ENCODE measurements at regions not wholly inside any gene's neighbourhood (a gene's known extent, or its start where the extent isn't known, plus 50 kb on each side); places are given as distances from the start of the nearest gene placed in this dataset.
A peak's percentile ranks its signal among the peaks of the same experiment; 100 is the strongest.

DNA sequence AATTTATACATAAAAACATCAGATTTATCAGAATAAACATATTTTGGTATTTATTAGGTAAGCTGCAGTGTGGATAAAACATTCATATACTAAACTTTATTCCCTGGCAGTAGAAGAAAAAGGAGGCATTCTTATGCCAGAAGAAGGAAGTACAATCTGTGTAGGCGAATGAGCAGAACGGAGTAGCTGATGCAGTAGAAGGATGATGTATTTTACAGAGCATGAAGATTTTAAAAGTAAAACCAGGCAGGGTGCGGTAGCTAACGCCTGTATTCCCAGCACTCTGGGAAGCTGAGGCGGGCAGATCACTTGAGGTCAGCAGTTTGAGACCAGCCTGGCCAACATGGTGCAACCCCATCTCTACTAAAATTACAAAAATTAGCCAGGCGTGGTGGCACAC is 294.9 kb upstream of the MKLN1 start:
- no peak overlapping the region for H3K4me3 ChIP-seq (ENCODE audit: low read depth, low read length)
- no peaks in the 10 kb centered on the region for H3K4me1 ChIP-seq (ENCODE audit: control insufficient read depth, insufficient read depth, low read length)
- TF ChIP-seq ZNF843 (tag by site-specific recombination; IDR thresholded peaks at IDR 0.05) = no peak
- TF ChIP-seq, protein P1, sequence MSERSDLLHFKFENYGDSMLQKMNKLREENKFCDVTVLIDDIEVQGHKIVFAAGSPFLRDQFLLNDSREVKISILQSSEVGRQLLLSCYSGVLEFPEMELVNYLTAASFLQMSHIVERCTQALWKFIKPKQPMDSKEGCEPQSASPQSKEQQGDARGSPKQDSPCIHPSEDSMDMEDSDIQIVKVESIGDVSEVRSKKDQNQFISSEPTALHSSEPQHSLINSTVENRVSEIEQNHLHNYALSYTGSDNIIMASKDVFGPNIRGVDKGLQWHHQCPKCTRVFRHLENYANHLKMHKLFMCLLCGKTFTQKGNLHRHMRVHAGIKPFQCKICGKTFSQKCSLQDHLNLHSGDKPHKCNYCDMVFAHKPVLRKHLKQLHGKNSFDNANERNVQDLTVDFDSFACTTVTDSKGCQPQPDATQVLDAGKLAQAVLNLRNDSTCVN (tag by site-specific recombination; optimal IDR thresholded peaks at IDR 0.05) = no peak
- no peak for TF ChIP-seq ZNF138 (tag by site-specific recombination; IDR thresholded peaks at IDR 0.05; ENCODE audit: borderline replicate concordance)
- TF ChIP-seq, protein P2, sequence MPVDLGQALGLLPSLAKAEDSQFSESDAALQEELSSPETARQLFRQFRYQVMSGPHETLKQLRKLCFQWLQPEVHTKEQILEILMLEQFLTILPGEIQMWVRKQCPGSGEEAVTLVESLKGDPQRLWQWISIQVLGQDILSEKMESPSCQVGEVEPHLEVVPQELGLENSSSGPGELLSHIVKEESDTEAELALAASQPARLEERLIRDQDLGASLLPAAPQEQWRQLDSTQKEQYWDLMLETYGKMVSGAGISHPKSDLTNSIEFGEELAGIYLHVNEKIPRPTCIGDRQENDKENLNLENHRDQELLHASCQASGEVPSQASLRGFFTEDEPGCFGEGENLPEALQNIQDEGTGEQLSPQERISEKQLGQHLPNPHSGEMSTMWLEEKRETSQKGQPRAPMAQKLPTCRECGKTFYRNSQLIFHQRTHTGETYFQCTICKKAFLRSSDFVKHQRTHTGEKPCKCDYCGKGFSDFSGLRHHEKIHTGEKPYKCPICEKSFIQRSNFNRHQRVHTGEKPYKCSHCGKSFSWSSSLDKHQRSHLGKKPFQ (tag by site-specific recombination; IDR thresholded peaks at IDR 0.05) = no peak
- TF ChIP-seq OVOL3 (tag by site-specific recombination; IDR thresholded peaks at IDR 0.05) = no peak
- no peak for TF ChIP-seq ZNF776 (tag by site-specific recombination; IDR thresholded peaks at IDR 0.05; ENCODE audit: borderline replicate concordance)
- TF ChIP-seq ZNF394 (tag by site-specific recombination; IDR thresholded peaks at IDR 0.05; ENCODE audit: borderline replicate concordance) = no peak
- TF ChIP-seq ZNF530 (tag by site-specific recombination; IDR thresholded peaks at IDR 0.05; ENCODE audit: low read depth) = no peak
- TF ChIP-seq ZNF112 (tag by site-specific recombination; IDR thresholded peaks at IDR 0.05) = no peak
- no peak for TF ChIP-seq ZNF221 (tag by site-specific recombination; IDR thresholded peaks at IDR 0.05; ENCODE audit: borderline replicate concordance)
- no peak for TF ChIP-seq MZF1 (tag by site-specific recombination; IDR thresholded peaks at IDR 0.05; ENCODE audit: borderline replicate concordance)
- no peak for TF ChIP-seq KLF10 (tag by site-specific recombination; IDR thresholded peaks at IDR 0.05)
- TF ChIP-seq, protein P3, sequence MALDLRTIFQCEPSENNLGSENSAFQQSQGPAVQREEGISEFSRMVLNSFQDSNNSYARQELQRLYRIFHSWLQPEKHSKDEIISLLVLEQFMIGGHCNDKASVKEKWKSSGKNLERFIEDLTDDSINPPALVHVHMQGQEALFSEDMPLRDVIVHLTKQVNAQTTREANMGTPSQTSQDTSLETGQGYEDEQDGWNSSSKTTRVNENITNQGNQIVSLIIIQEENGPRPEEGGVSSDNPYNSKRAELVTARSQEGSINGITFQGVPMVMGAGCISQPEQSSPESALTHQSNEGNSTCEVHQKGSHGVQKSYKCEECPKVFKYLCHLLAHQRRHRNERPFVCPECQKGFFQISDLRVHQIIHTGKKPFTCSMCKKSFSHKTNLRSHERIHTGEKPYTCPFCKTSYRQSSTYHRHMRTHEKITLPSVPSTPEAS (tag by site-specific recombination; IDR thresholded peaks at IDR 0.05) = no peak
- TF ChIP-seq ZNF571 (tag by site-specific recombination; IDR thresholded peaks at IDR 0.05) = no peak
- TF ChIP-seq, protein P4, sequence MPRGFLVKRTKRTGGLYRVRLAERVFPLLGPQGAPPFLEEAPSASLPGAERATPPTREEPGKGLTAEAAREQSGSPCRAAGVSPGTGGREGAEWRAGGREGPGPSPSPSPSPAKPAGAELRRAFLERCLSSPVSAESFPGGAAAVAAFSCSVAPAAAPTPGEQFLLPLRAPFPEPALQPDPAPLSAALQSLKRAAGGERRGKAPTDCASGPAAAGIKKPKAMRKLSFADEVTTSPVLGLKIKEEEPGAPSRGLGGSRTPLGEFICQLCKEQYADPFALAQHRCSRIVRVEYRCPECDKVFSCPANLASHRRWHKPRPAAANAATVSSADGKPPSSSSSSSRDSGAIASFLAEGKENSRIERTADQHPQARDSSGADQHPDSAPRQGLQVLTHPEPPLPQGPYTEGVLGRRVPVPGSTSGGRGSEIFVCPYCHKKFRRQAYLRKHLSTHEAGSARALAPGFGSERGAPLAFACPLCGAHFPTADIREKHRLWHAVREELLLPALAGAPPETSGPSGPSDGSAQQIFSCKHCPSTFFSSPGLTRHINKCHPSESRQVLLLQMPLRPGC (tag by site-specific recombination; IDR thresholded peaks at IDR 0.05) = no peak
- TF ChIP-seq ZNF701 (tag by site-specific recombination; IDR thresholded peaks at IDR 0.05) = no peak
- no peak for TF ChIP-seq ZNF768 (tag by site-specific recombination; IDR thresholded peaks at IDR 0.05)
- TF ChIP-seq ZNF366 (tag by site-specific recombination; conservative IDR thresholded peaks at IDR 0.05) = no peak
- CTCF ChIA-PET = interaction anchor here (0.6 to 1.6 kb wide), 3 partner anchors 36 to 157 kb away, joined by 3 to 4 read pairs (median 3); no protein-coding TSS in a partner anchor
- no peak overlapping the region for H3K27ac ChIP-seq (ENCODE audit: extremely low read depth, low read depth, low read length)
- H3K9me3 ChIP-seq (ENCODE audit: control insufficient read depth, insufficient read depth, low read depth, low read length) = no peaks in the 10 kb centered on the region
- H3K36me3 ChIP-seq (ENCODE audit: control insufficient read depth in 2 of 2, insufficient read depth in 1 of 2, low read length in 2 of 2) = no peaks in the 10 kb centered on the region; a peak in 1 of 3 replicates
- POLR2A ChIA-PET = no interaction called here

DNA sequence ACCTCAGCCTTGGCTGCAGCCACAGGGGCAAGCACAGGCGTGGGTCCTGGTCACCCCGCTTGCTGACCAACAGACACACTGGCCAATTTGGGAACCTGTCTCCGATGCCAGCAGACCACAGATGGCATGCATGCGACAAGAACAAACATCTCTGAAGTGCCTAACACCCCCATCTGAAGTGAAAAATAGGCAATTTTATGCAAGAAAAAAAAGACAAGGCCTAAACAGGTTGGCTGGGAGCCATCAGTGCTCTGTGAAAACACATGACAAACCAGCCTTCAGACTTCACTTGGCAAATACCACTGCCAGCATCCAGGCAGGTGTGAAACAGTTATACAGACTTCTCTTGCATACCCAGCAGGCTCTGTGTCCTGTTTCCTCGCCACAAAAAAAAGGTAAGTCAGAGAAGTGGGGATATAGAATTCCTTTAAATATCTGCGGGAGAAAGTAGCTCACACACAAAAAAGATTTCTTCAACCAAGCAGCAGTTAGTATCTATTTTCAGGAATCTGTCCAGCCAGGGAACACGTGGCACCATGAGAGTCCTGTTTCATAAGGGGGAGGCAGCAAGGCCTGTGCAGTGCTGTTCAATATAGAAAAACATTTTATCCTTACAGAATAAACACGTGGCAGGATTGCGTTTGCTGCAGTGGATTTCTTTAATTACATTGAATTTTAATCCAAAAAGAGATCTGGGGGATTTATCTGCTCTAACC is 293.4 kb upstream of the MKLN1 start:
- TF ChIP-seq, protein P5, sequence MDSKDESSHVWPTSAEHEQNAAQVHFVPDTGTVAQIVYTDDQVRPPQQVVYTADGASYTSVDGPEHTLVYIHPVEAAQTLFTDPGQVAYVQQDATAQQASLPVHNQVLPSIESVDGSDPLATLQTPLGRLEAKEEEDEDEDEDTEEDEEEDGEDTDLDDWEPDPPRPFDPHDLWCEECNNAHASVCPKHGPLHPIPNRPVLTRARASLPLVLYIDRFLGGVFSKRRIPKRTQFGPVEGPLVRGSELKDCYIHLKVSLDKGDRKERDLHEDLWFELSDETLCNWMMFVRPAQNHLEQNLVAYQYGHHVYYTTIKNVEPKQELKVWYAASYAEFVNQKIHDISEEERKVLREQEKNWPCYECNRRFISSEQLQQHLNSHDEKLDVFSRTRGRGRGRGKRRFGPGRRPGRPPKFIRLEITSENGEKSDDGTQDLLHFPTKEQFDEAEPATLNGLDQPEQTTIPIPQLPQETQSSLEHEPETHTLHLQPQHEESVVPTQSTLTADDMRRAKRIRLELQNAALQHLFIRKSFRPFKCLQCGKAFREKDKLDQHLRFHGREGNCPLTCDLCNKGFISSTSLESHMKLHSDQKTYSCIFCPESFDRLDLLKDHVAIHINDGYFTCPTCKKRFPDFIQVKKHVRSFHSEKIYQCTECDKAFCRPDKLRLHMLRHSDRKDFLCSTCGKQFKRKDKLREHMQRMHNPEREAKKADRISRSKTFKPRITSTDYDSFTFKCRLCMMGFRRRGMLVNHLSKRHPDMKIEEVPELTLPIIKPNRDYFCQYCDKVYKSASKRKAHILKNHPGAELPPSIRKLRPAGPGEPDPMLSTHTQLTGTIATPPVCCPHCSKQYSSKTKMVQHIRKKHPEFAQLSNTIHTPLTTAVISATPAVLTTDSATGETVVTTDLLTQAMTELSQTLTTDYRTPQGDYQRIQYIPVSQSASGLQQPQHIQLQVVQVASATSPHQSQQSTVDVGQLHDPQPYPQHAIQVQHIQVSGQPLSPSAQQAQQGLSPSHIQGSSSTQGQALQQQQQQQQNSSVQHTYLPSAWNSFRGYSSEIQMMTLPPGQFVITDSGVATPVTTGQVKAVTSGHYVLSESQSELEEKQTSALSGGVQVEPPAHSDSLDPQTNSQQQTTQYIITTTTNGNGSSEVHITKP (tag by site-specific recombination; IDR thresholded peaks at IDR 0.05) = 0 out of 2 replicates have a peak, but pooled peaks have one; percentile 13
- TF ChIP-seq, protein P3 (tag by site-specific recombination; IDR thresholded peaks at IDR 0.05) = no peak
- Histone ChIP-seq H3K9me3 (ENCODE audit: control insufficient read depth, insufficient read depth, low read depth, low read length) (no peaks in the 10 kb centered on the region), H3K27ac (ENCODE audit: extremely low read depth, low read depth, low read length) (no peak overlapping the region), H3K4me1 (ENCODE audit: control insufficient read depth, insufficient read depth, low read length) (peaks cover 3% of the 10 kb centered on the region; the same call in 1 of the 2 replicates), H3K36me3 (ENCODE audit: control insufficient read depth in 2 of 2, insufficient read depth in 1 of 2, low read length in 2 of 2) (no peaks in the 10 kb centered on the region; a peak in 1 of 3 replicates), H3K4me3 (ENCODE audit: low read depth, low read length) (no peak overlapping the region)
- POLR2A ChIA-PET = no interaction called here
- CTCF ChIA-PET = interaction anchor here (0.6 kb wide), 1 partner anchor 389 kb away, joined by 4 read pairs; no protein-coding TSS in a partner anchor

All from HEK293 (cell line).